SKM-1 (cell line): ENCODE measurements at regions not wholly inside any gene's neighbourhood (a gene's known extent, or its start where the extent isn't known, plus 50 kb on each side); places are given as distances from the start of the nearest gene placed in this dataset.
"Not testable (repeated sequence)": the region's sequence is repeated elsewhere in the genome, so short reads cannot be mapped to it uniquely, and the experiment has no call there.

Experiments used
- DNase-seq: peaks from one replicate; lab custom pipeline; 2025; ENCODE audit not compliant: unreplicated experiment; lab: John Stamatoyannopoulos, UW

DNA sequence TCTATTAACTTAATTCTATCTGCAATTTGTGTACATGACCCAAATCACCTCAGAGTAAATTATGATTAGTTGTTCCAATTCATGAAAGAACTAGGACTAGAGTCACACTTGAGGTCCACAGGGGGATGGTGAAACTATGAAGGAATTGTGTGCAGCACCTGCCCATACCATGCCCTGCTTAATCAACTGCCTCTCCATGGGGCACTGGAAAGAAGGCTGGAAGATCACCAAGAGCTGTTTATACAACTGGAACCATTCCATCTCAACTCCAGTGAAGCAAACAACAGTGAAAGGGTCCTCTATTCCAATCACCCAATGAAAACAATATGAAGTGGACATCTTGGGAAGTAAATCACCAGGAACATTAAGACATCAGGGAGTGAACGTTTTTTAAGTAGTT, 98.7 kb upstream of the SEMA3D start:
- DNase-seq = no peak

DNA sequence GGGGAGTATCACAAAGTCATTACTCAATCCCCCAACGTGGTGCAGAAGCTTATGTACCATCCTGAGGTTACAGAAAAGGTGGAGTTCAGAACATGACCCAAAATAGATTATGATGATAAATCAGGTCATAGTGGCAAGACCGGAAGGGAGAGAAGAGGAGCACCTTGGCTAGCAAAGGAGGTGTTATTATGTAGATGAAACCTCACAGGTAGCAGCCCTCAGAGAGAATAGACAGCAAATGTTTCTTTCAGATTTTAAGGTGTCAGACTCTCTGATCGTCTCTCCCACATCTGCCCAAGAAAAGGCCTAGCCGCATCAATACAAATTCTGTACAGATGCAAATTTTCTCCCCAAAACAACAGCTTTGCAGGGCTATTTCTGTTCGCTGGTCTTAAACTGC, 88.3 kb upstream of the SEMA3D start:
- no peak for DNase-seq

GRCh38 chr7:85274454-85274853, 87.6 kb upstream of the SEMA3D start:
- DNase-seq = no peak

DNA sequence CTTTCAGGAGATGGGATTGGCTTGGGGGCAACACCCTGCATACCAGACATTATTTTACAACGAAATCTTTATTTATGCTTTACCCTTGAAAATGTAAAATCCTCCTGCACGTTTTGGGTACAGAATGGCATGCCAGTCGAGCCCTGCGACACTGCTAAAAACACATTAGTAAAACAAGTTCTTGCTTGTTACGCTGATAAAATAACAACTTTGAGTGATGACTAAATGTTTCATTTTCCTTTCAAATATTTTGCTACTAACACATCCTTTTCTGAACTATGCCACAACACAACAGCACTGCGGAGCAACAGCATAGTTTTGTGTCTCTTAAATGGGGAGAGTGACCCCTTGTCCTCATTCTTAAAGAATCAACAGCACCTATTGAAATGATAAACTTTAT, 76.0 kb upstream of the SEMA3D start:
- DNase-seq = no peak

DNA sequence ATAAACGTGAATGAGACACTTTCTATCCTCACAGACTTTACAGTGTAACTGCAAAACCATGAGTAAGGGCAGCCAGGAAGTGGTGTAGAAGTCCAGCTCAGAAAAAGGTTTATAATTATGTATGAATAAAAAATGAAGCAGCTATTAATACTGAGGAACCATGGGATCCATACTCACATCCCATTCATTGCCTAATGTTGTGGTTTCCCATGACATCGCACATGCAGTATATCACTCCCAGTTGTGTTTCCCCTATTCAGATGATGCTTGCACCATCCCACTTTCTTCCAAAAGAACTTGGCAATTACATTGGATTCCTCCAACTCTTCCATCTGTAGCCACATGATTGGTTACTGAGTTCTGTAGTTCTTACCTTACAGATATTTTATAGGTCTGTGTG, 74.5 kb upstream of the SEMA3D start:
- DNase-seq = no peak

DNA sequence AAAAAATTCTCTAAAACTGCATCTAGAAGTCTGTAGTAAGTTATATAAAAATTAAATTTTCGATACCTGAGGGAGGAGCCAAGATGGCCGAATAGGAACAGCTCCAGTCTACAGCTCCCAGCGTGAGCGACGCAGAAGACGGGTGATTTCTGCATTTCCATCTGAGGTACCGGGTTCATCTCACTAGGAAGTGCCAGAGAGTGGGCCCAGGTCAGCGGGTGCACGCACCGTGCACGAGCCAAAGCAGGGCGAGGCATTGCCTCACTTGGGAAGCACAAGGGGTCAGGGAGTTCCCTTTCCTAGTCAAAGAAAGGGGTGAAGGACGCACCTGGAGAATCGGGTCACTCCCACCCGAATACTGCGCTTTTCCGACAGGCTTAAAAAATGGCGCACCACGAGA, 62.9 kb upstream of the SEMA3D start:
- DNase-seq = not testable (repeated sequence)

DNA sequence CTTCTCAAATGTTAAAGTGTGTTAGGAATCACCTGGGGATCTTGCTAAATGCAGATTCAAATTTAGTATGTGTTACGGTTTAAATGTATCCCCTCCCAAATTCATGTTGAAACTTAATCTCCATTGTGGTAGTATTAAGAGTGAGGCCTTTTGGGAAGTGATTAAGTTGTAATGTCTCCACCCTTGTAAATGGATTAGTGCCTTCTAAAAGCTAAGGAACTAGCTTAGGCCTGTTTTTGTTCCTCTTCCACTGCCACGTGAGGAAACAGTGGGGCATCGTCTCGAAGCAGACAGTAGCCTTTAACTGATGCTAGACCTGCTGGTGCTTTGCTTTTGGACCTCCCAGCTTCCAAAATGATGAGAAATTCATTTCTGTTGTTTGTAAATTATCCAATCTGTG, 52.3 kb upstream of the SEMA3D start:
- no peak for DNase-seq

DNA sequence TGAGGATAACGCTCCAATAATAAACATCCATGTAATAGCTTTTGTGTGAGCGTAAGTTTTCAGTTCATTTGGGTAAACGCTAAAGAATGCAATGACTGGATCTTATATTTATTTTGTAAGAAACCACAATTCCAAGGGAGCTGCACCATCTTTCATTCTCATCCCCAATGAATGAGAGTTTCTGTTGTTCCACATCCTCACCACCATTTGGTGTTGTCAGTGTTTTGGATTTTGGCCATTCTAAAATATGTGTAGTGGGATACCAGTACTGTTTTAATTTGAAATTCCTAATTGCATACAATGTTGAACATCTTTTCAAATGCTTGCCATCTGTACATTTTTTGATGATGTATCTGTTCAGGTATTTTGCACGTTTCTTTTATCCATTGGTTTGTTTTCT, 50.9 kb upstream of the SEMA3D start:
- DNase-seq = no peak
